ENCODE measurements at regions not wholly inside any gene's neighbourhood (a gene's known extent, or its start where the extent isn't known, plus 50 kb on each side); places are given as distances from the start of the nearest gene placed in this dataset.
A peak's percentile ranks its signal among the peaks of the same experiment; 100 is the strongest.

- intact Hi-C loops (cut with micrococcal nuclease) = no loop called here
- Mint-ChIP-seq H3K36me3 (peaks cover 4 to 11% of the 10 kb centered on the region in 2 donors), H3K9me3 (peaks cover 0 to 3% (median 0%) of the 10 kb centered on the region in 7 donors), H3K4me3 (peak overlapping the region in 1 of 2 donors; percentile 2), H3K4me1 (peaks cover 90% of the 10 kb centered on the region), H3K27me3 (ENCODE audit: low read depth in 3 of 3) (peaks cover 0 to 2% (median 1%) of the 10 kb centered on the region in 3 donors), H3K27ac (peak overlapping the region in 3 of 7 donors; percentile 19 to 85 (median 38))
- H3K27me3 ChIP-seq (ENCODE audit: control insufficient read depth in 2 of 2, insufficient read depth in 2 of 2, low read length in 2 of 2) = no peaks in the 10 kb centered on the region
- H3K27ac ChIP-seq (ENCODE audit: low read depth in 1 of 2, low read length in 2 of 2) = no peak overlapping the region
- no peak overlapping the region for H3K4me3 ChIP-seq (replicated peaks in 1 of 3; ENCODE audit: low read depth in 2 of 3, low read length in 3 of 3)
- H3K79me2 ChIP-seq (ENCODE audit: insufficient read depth, low read length) = no peaks in the 10 kb centered on the region
- no peaks in the 10 kb centered on the region for H3K9me3 ChIP-seq (replicated peaks in 1 of 2; ENCODE audit: control insufficient read depth in 1 of 2, insufficient read depth in 1 of 2, low read length in 2 of 2)
- no peak overlapping the region for H2AFZ ChIP-seq (ENCODE audit: insufficient read depth, low read depth, low read length, poor library complexity, severe bottlenecking)
- TF ChIP-seq CTCF (IDR thresholded peaks at IDR 0.05) = no peak
- H4K20me1 ChIP-seq (ENCODE audit: insufficient read depth, low read length) = no peaks in the 10 kb centered on the region
- H3K9ac ChIP-seq (ENCODE audit: insufficient read depth, low read length, poor library complexity, severe bottlenecking) = no peak overlapping the region
- H3K4me2 ChIP-seq (replicated peaks; ENCODE audit: extremely low read depth, low read length, poor library complexity, severe bottlenecking) = no peak overlapping the region
- peaks cover 79 to 91% of the 10 kb centered on the region in 2 donors for H3K4me1 ChIP-seq (ENCODE audit: control insufficient read depth in 1 of 2, insufficient read depth in 2 of 2, low read length in 2 of 2)
- 89% methylated on average over 6 of the region's 7 CpGs for WGBS (ENCODE audit: insufficient coverage)
- no peak for DNase-seq
- no peaks in the 10 kb centered on the region for H3K36me3 ChIP-seq (replicated peaks in 1 of 2; ENCODE audit: control insufficient read depth in 1 of 2, insufficient read depth in 2 of 2, low read length in 2 of 2)
Measured at GRCh38 chr1:234877761-234878160, 250.9 kb downstream of the TOMM20 start.

- H3K27ac ChIP-seq (ENCODE audit: low read depth in 1 of 2, low read length in 2 of 2) = peak overlapping the region; percentile 75 to 85
- peak overlapping the region; percentile 55 for H3K9ac ChIP-seq (ENCODE audit: insufficient read depth, low read length, poor library complexity, severe bottlenecking)
- H2AFZ ChIP-seq (ENCODE audit: insufficient read depth, low read depth, low read length, poor library complexity, severe bottlenecking) = no peak overlapping the region
- peak overlapping the region; percentile 35 for H3K4me2 ChIP-seq (replicated peaks; ENCODE audit: extremely low read depth, low read length, poor library complexity, severe bottlenecking)
- Mint-ChIP-seq H3K36me3 (peaks cover 0 to 6% of the 10 kb centered on the region in 2 donors), H3K4me3 (peak overlapping the region; percentile 51 to 57), H3K9me3 (no peaks in the 10 kb centered on the region), H3K27me3 (ENCODE audit: low read depth in 3 of 3) (no peaks in the 10 kb centered on the region), H3K4me1 (peaks cover 81% of the 10 kb centered on the region), H3K27ac (peak overlapping the region; percentile 85 to 96 (median 88))
- peak; percentile 66 to 69 (median 68) for DNase-seq
- H3K27me3 ChIP-seq (ENCODE audit: control insufficient read depth in 2 of 2, insufficient read depth in 2 of 2, low read length in 2 of 2) = no peaks in the 10 kb centered on the region
- intact Hi-C loops (cut with micrococcal nuclease) = no loop called here
- TF ChIP-seq CTCF (IDR thresholded peaks at IDR 0.05) = no peak
- H4K20me1 ChIP-seq (ENCODE audit: insufficient read depth, low read length) = no peaks in the 10 kb centered on the region
- no peaks in the 10 kb centered on the region for H3K36me3 ChIP-seq (replicated peaks in 1 of 2; ENCODE audit: control insufficient read depth in 1 of 2, insufficient read depth in 2 of 2, low read length in 2 of 2)
- H3K4me3 ChIP-seq (replicated peaks in 1 of 3; ENCODE audit: low read depth in 2 of 3, low read length in 3 of 3) = peak overlapping the region in 1 of 3 experiments; percentile 28
- 11% methylated on average over 9 of the region's 15 CpGs for WGBS (ENCODE audit: insufficient coverage)
- H3K4me1 ChIP-seq (ENCODE audit: control insufficient read depth in 1 of 2, insufficient read depth in 2 of 2, low read length in 2 of 2) = peaks cover 70 to 82% of the 10 kb centered on the region in 2 donors
- no peaks in the 10 kb centered on the region for H3K9me3 ChIP-seq (replicated peaks in 1 of 2; ENCODE audit: control insufficient read depth in 1 of 2, insufficient read depth in 1 of 2, low read length in 2 of 2)
- no peaks in the 10 kb centered on the region for H3K79me2 ChIP-seq (ENCODE audit: insufficient read depth, low read length)
Measured at GRCh38 chr1:234875953-234876855, 252.4 kb downstream of the TOMM20 start.

Measured in CD14-positive monocyte (primary cell).